COLO668 (cell line): ENCODE measurements at regions not wholly inside any gene's neighbourhood (a gene's known extent, or its start where the extent isn't known, plus 50 kb on each side); places are given as distances from the start of the nearest gene placed in this dataset.

ENCODE experiments used
- DNase-seq: peaks from one replicate; lab custom pipeline; 2025; ENCODE audit not compliant: unreplicated experiment; lab: John Stamatoyannopoulos, UW

DNA sequence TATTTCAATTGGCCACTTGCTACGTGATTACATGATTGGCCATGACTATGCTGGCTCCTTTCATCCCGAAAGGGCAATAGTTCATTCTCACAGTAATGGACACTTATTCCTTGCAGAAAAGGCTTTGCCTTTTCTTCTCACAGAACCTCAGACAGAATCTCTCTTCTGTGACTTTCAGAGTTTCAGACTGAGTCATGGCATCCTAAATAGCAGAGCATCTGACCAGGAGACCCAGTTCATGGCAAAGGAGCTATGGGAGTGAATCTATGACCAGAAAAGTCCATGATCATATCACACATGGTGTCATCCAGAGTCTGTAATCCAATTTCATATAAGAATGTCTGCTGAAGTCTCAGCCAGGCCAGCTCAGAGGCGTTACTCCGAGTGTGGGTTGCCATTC, 263.3 kb upstream of the CLNK start:
- no peak for DNase-seq

DNA sequence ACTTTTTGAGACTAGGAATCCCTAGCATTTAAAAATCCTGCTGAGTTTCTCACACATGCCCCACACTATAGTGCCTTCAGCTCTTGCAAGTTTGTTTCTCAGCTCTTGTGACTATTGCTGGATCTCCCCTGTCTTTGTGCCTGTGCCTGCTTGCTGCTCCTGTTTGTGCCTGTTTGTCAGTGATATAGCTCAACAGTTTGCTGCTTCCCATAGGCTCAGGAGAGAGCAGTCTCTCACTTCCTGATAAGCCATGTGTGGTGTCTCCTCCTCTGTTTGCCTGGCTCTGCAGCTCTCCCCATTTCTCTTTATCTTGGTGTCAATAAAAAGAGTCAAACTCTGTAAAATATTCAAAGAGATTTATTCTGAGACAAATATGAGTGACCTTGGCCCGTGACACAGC, 259.8 kb upstream of the CLNK start:
- DNase-seq = no peak

GRCh38 chr4:10942156-10942555, 257.6 kb upstream of the CLNK start:
- no peak for DNase-seq

GRCh38 chr4:10929818-10930217, 245.2 kb upstream of the CLNK start:
- no peak for DNase-seq

DNA sequence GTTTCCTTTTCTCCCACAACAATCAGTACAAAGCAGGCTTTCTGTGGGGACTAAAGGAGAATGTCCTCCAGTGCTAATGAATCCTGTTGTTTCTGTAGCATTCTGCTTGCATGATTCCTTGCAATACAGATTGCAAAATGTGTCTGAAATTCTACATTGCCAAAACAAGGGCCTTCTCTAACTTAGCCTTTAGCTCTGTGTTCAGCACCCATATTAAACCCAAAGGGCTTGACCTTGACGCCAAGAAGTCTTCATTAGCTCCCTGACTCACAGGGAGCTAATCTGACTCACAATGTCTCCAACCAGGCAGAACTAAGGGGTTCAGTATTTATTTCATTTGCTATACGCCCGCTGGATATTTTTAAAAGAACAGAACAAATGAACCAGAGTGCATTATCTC, 241.4 kb upstream of the CLNK start:
- no peak for DNase-seq

GRCh38 chr4:10924274-10924673, 239.7 kb upstream of the CLNK start:
- DNase-seq = no peak

GRCh38 chr4:10917566-10917965, 233.0 kb upstream of the CLNK start:
- peak; percentile 78 for DNase-seq

- DNase-seq = no peak
Measured at GRCh38 chr4:10898072-10898471, 213.5 kb upstream of the CLNK start.

DNA sequence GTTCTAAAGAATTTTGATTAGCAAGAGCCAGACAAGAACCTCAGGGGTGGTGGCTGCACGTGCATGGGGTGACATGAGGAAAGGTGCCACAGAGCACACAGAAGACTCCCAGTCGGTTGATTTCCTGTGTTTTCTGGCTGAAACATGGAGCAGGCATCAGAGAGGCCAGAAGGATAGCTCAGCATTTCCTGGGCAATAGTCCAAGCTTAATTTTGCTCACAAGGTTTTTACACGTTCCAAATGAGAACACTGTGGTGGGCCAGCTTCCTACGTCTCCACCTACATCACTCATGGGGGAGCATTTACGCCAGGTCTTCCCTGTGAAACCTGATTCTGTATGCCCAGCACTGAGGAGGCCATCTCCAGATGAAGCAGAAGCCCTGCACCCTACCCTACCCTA, 212.5 kb upstream of the CLNK start:
- no peak for DNase-seq

GRCh38 chr4:10893395-10893794, 208.8 kb upstream of the CLNK start:
- no peak for DNase-seq

DNA sequence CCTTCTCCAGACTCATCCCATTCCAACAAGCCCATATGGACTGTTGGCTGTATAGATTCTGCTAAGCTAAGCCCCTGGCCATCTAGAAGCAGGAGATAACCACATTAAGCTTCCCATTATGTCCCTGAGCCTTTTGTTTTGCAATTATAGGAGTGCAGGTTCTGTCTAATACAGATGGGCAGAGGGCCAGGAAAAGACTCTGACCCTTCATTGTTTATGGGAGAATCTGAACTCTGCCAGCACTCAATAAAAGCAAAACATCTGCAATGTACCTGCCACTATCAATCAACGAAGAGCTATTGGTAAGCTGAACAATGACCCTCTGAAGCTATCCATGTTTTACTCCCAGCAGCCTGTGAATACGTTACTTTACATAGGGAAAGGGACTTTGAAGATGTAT, 207.3 kb upstream of the CLNK start:
- no peak for DNase-seq

DNA sequence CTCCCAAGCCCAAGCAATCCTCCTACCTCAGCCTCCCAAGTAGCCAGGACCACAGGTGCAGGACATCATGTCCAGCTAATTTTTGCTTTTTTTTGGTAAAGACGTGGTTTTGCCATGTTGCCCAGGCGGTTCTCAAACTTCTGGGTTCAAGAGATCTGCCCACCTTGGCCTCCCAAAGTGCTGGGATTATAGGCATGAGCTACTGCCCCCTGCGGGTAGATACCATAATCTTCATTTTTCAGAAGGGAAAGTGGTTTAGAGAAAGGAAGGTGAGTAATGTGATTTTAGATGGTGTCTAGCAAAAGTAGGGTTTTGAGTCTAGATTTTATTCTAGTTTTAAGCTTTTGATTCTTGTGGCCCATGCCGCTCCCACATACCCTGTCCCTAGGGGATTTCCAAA, 205.3 kb upstream of the CLNK start:
- no peak for DNase-seq

DNA sequence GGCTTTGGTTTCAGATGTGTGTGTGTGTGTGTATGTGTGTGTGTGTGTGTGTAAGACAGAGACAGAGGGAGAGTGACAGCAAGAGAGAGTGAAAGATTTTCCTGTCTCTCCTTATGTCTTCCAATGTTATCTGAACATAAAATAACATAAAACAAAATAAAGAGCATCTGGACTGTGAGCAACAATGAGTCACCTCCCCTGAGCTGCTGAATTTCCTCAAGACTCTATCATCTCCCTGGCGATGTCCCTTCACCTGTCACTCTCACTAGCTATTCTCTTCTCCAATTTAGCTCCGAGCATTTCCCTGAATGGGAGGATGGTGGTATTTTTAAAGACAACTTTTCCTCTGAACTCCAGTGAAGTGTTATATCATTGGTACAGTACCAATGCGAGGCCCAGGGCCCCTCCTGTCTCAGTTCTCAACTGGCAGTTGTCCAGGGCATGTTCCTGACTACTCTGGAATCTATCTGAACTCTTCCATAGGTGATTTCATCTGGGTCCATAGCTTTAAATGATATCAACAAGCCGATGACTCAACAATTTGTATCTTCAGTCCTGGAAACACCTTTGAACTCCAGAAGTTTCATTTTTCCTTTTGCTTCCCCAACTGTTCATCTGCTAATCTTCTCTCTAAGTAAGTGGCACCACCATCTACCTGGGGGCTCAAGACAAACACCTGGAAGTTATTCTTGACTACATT, 195.0 kb upstream of the CLNK start:
- no peak for DNase-seq

DNA sequence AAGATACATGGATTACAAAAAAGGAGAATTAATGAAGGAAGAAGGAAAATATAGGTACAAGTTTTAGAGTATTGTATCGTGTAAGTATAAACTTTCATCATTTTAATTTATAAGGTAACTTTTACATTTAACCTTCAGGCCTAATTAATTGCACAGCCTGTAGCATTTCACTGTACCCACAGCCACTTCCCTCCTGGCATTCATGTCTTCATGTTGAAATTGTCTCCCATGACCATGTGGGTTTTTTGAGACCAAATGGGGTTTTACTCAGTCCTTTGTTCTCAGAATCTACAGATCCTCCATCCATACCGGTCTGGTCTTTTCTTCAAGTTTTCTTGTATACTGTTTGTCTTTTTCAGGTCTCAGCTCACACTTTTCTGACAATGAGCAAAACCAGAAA, 194.3 kb upstream of the CLNK start:
- DNase-seq = no peak

DNA sequence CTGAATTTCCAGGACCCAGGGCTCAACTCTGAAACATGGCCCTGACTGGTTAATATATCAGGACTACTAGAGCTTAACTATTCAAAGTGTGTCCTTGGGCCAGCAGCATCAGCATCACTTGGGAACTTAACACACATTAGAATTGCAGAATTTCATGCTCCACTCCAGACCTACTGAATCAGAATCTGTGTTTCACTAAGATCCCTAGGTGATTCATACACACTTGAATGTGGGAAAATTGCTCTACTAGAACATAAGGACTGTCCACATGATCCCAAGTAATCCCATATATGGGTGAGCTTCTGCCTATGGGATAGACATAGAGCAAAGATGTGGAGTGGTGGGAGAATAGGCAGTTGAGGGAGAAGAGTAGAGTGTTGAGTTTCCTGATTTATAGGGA, 192.5 kb upstream of the CLNK start:
- DNase-seq = no peak

DNA sequence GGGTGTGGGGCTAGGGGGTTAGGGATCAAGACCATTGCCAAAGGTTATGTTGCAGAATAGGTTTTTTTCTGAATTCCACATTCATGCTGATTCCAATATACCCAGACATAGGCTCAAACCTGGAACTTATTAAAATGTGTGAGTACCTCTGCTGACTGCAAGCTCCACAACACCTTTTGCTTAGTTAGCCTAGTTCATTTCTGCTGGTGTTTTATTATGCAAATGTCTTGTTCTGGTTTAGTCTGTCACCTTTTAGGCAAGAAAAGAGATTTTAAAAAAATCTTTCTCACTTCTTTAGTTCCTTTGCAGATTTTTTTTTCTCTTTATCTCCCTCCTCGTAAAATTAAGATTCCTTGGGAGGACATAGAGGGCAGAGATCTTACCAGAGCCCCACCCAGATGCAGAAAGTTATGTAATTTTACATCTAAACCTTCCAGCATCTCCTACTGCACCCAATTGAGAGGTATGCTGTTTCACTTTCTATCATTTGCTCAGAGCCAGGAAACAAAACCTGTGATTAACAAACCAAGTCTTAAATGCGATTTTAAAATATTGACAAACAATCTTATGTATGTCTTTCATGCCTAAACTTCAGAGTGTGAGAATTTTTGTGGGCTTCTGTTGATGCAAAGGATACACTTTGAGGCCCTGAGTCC, 190.7 kb upstream of the CLNK start:
- no peak for DNase-seq

GRCh38 chr4:10873809-10874208, 189.2 kb upstream of the CLNK start:
- no peak for DNase-seq

DNA sequence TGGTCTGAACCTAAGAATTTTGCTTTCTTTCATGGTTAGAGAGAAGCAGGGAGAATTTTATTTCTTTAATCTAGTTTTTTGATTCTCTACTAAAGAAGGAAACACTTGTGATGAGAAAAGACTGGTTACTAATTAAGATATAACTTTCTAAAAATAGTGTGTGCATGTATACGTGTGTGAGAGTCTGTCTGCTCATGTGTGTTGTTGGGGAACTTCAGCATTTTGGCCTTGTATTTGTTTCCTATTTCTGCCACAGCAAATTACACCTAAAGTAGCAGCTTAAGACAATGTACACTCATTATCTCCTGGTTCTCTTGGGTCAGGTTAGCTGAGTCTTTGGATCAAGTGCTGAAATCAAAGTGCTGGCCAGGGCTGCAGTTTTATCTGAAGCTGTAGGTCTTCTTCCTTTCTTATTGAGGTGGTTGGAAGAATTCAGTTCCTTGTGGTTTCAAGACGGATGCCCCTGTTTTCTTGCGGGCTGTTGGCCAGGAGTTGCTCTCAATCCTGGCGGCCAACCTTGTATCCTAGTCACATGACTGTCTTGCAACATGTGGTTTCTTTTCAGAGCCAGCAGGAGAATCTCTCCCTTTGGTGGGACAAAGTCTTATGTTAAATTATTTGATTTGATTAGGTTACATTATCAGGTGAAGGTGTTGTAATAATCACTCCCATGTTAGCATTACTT, 188.4 kb upstream of the CLNK start:
- DNase-seq = no peak

DNA sequence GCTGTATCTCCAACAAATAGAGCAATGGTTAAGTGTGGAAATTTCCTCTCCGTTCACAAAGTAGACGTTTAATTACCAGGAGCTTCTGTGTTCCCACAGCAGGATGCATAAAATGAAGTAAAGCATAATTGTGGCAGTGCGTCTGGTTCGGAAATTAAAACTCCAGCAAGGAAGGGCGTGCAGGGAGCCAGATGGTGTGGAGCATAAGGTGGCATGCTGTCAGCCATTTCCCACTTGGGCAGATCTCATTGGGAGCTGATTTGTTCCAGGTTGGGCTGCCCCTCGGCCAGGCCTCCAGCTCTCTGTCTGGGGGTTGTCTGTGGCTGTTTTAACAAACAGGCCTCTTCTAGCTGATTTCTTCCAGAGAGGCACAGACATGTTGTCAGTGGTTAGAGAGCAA, 182.1 kb upstream of the CLNK start:
- DNase-seq = peak; percentile 49

DNA sequence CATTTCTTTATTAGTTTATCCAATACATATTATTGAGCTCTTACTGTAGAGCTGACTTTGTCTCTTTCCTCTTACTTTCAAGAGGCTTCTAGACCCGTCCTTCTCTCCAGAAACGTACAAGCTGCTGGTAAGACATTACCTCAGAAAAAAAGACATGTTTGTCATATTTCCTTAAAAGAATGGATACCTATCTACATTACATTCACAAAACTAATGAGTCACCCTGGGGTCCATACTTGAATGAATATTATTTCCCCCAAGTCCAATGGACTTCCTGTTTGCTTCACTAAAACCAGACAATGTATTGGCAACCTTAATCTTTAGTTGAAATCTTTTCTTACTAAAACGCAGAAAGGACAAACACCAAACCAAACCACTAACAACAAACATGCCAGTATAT, 176.5 kb upstream of the CLNK start:
- DNase-seq = no peak

GRCh38 chr4:10856271-10856782, 171.8 kb upstream of the CLNK start:
- no peak for DNase-seq

DNA sequence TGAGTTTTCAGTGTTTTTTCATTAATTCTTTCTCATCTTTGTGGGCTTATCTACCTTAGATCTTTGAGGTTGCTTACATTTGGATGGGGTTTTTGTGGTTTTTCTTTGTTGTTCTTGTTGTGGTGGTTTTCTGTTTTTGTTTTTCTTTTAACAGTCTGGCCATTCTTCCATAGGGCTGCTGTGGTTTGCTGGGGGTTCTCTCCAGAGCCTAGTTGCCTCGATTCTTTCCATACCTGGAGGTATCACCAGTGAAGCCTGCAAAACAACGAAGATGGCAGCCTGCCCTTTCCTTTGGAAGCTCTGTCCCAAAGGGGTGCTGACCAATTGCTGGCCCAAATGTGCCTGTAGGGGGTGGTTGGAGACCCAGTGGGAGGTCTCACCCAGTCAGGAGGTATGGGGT, 168.6 kb upstream of the CLNK start:
- no peak for DNase-seq
